Immature natural killer cell (primary cell): ENCODE measurements at regions not wholly inside any gene's neighbourhood (a gene's known extent, or its start where the extent isn't known, plus 50 kb on each side); places are given as distances from the start of the nearest gene placed in this dataset.
A peak's percentile ranks its signal among the peaks of the same experiment; 100 is the strongest.

Experiments
- DNase-seq, 3 donors: peaks; one replicate each; pipeline ENCODE4 v3.0.0; 2022; ENCODE audit warnings: mixed read lengths in 1 of 3
- H3K27ac Mint-ChIP-seq, 6 donors: one replicate each; pipeline ENCODE4 v1.8.0; 2020; ENCODE audit warnings: mixed read lengths in 6 of 6, mild to moderate bottlenecking in 5 of 6, inconsistent platforms in 4 of 6, moderate library complexity in 3 of 6
- H3K27me3 Mint-ChIP-seq, 3 donors: one replicate each; pipeline ENCODE4 v1.8.0; 2020 to 2021; ENCODE audit warnings: low read depth in 3 of 3, mild to moderate bottlenecking in 3 of 3, mixed read lengths in 3 of 3, moderate library complexity in 3 of 3, inconsistent platforms in 1 of 3
- H3K36me3 Mint-ChIP-seq, 3 donors: one replicate each; pipeline ENCODE4 v1.8.0; 2020; ENCODE audit warnings: mixed read lengths in 3 of 3, inconsistent platforms in 2 of 3, mild to moderate bottlenecking in 2 of 3
- H3K4me1 Mint-ChIP-seq, 2 donors: one replicate each; pipeline ENCODE4 v1.8.0; 2020; ENCODE audit warnings: inconsistent platforms in 2 of 2, mild to moderate bottlenecking in 2 of 2, mixed read lengths in 2 of 2, moderate library complexity in 1 of 2
- H3K4me3 Mint-ChIP-seq, 5 donors: one replicate each; pipeline ENCODE4 v1.8.0; 2020; ENCODE audit warnings: mild to moderate bottlenecking in 5 of 5, mixed read lengths in 5 of 5, inconsistent platforms in 3 of 5, moderate library complexity in 3 of 5
- H3K9me3 Mint-ChIP-seq, 6 donors: one replicate each; pipeline ENCODE4 v1.8.0; 2020; ENCODE audit warnings: mild to moderate bottlenecking in 6 of 6, mixed read lengths in 6 of 6, inconsistent platforms in 4 of 6, moderate library complexity in 3 of 6

- Mint-ChIP-seq H3K36me3 (peaks cover 0 to 5% (median 0%) of the 10 kb centered on the region in 3 donors), H3K27ac (no peak overlapping the region), H3K4me3 (no peak overlapping the region), H3K9me3 (no peaks in the 10 kb centered on the region), H3K4me1 (peaks cover 22 to 24% of the 10 kb centered on the region in 2 donors), H3K27me3 (peaks cover 3 to 9% (median 8%) of the 10 kb centered on the region in 3 donors)
- no peak for DNase-seq
Measured at GRCh38 chr2:12300927-12301326, 415.8 kb upstream of the TRIB2 start.

DNA sequence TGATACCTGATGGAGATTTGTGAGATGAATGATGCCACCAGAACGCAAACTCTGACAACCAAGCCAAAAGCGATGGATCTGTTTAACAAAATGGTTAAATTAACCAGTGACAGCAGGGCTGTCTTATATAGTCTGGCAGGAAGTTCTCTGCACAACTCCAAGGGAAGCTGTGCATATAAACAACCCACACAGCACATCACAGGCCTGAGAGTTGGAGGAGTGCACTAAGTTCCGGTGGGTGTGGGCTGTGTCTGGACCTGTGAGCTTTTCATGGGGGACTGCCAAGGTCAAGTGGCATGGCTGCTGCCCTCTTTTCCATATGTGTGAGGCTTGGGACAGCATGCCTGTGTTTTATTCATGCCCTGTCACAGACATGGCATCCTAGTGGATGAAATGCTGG, 414.6 kb upstream of the TRIB2 start:
- Mint-ChIP-seq H3K27me3 (peaks cover 3 to 9% (median 7%) of the 10 kb centered on the region in 3 donors), H3K9me3 (no peaks in the 10 kb centered on the region), H3K36me3 (peaks cover 0 to under 1% (median 0%) of the 10 kb centered on the region in 3 donors), H3K4me3 (peak overlapping the region in 1 of 5 donors; percentile 16), H3K4me1 (peaks cover 21 to 22% of the 10 kb centered on the region in 2 donors), H3K27ac (no peak overlapping the region)
- DNase-seq, result no peak

DNA sequence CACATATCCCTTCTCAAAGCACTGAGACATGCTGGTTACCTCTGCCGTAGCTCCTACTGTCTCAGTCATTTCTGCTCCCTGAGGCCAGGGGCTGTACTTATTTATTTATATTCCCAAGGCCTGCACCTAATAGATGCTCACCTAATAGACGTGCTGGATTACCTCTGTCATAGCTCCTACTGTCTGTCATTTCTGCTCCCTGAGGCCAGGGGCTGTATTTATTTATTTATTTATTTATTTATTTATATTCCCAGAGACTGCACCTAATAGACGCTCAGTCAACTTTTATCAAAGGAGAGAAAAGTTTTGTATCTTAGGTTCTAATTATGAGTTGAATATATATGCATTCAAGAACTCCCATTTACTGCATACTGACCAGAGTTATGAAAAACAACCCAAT, 414.0 kb upstream of the TRIB2 start:
- H3K27me3 Mint-ChIP-seq, result peaks cover 3 to 9% (median 7%) of the 10 kb centered on the region in 3 donors
- no peak for DNase-seq
- no peaks in the 10 kb centered on the region for H3K9me3 Mint-ChIP-seq
- H3K4me3 Mint-ChIP-seq, result peak overlapping the region in 1 of 5 donors; percentile 60
- peaks cover 21 to 22% of the 10 kb centered on the region in 2 donors for H3K4me1 Mint-ChIP-seq
- no peak overlapping the region for H3K27ac Mint-ChIP-seq
- no peaks in the 10 kb centered on the region for H3K36me3 Mint-ChIP-seq

DNA sequence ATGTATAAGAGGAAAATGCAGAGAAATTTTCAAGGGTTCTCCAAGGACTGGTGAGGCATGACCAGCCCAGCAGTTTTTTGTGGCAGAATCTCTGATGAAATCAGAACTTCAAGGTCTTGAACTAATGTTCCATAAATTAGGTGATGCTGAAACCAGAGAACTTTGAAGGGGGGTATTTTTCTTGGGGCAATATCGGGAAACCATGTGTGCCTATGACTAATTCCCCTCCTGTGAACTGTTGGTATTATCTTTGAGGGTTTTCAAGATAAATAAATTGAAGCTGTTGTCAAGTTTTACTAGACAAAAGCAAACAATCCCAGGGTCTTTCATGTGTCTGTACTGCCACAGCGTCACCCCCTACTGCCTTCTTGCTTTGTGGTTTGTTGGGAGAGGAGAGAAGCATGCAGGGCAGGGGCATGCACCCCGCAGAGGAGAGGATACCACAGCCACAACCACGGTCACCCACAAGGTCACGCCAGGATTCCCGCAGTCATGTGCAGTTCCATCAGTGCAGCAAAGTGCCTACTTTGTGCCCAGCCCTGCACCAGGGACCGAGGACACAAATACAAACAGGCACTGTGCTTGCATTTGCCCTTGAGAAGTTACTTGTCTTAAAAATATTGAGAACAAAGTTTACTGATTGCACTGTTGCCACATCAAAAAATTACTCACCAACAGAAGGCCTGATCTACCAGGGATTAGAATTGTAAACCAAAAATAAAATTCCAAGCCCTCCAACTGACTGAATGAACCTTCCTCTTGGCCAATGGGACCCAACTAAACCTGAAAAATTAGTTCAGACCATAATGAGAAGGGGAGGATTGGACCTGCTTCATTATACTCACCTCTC, 413.3 kb upstream of the TRIB2 start:
- Mint-ChIP-seq H3K4me1 (peaks cover 21 to 22% of the 10 kb centered on the region in 2 donors), H3K27ac (no peak overlapping the region), H3K9me3 (peaks cover 0 to under 1% (median 0%) of the 10 kb centered on the region in 6 donors), H3K27me3 (peaks cover 3 to 11% (median 7%) of the 10 kb centered on the region in 3 donors), H3K4me3 (peak overlapping the region in 3 of 5 donors; percentile 23 to 60 (median 46)), H3K36me3 (no peaks in the 10 kb centered on the region)
- DNase-seq, result peak in 2 of 3 donors; percentile 18 to 19

GRCh38 chr2:12304564-12305171, 412.1 kb upstream of the TRIB2 start:
- H3K4me3 Mint-ChIP-seq, result peak overlapping the region in 1 of 5 donors; percentile 33
- peaks cover 3 to 11% (median 7%) of the 10 kb centered on the region in 3 donors for H3K27me3 Mint-ChIP-seq
- no peak for DNase-seq
- no peak overlapping the region for H3K27ac Mint-ChIP-seq
- peaks cover 21 to 27% of the 10 kb centered on the region in 2 donors for H3K4me1 Mint-ChIP-seq
- no peaks in the 10 kb centered on the region for H3K36me3 Mint-ChIP-seq
- H3K9me3 Mint-ChIP-seq, result peaks cover 0 to 3% (median 0%) of the 10 kb centered on the region in 6 donors

GRCh38 chr2:12305931-12306330, 410.8 kb upstream of the TRIB2 start:
- Mint-ChIP-seq H3K9me3 (peaks cover 0 to 3% (median 0%) of the 10 kb centered on the region in 6 donors), H3K27me3 (peaks cover 3 to 14% (median 7%) of the 10 kb centered on the region in 3 donors), H3K4me3 (no peak overlapping the region), H3K36me3 (no peaks in the 10 kb centered on the region), H3K27ac (no peak overlapping the region), H3K4me1 (peaks cover 31 to 32% of the 10 kb centered on the region in 2 donors)
- DNase-seq, result no peak

DNA sequence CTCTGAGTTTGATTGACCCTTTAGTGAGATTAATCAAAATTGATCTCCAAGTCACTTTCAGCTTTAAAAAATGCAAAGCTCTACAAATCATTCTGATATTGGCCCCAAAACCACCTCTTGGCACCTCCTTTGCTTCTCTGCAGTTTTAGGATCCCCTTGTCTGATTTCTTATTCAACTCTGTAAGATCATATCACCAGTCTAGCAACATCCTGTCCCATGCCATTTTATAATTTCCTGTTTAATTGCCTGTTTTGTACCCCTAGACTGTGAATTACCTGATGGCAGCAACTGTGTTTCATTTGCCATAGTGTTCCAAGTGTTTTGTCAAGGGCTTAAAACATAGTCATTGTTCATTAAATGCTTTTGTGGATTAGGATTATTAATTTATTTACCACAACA, 406.3 kb upstream of the TRIB2 start:
- no peak overlapping the region for H3K27ac Mint-ChIP-seq
- H3K9me3 Mint-ChIP-seq, result peaks cover 0 to 3% (median 0%) of the 10 kb centered on the region in 6 donors
- no peak for DNase-seq
- no peak overlapping the region for H3K4me3 Mint-ChIP-seq
- peaks cover 0 to 12% (median 5%) of the 10 kb centered on the region in 3 donors for H3K27me3 Mint-ChIP-seq
- peaks cover 18 to 19% of the 10 kb centered on the region in 2 donors for H3K4me1 Mint-ChIP-seq
- no peaks in the 10 kb centered on the region for H3K36me3 Mint-ChIP-seq

GRCh38 chr2:12313445-12314126, 403.1 kb upstream of the TRIB2 start:
- Mint-ChIP-seq H3K27ac (no peak overlapping the region), H3K9me3 (peaks cover 0 to under 1% (median 0%) of the 10 kb centered on the region in 6 donors), H3K36me3 (no peaks in the 10 kb centered on the region), H3K4me3 (no peak overlapping the region), H3K4me1 (peaks cover 36 to 45% of the 10 kb centered on the region in 2 donors), H3K27me3 (peaks cover 5 to 17% (median 9%) of the 10 kb centered on the region in 3 donors)
- DNase-seq, result no peak

GRCh38 chr2:12314127-12314760, 402.5 kb upstream of the TRIB2 start:
- Mint-ChIP-seq H3K4me3 (no peak overlapping the region), H3K27me3 (peaks cover 5 to 17% (median 9%) of the 10 kb centered on the region in 3 donors)

DNA sequence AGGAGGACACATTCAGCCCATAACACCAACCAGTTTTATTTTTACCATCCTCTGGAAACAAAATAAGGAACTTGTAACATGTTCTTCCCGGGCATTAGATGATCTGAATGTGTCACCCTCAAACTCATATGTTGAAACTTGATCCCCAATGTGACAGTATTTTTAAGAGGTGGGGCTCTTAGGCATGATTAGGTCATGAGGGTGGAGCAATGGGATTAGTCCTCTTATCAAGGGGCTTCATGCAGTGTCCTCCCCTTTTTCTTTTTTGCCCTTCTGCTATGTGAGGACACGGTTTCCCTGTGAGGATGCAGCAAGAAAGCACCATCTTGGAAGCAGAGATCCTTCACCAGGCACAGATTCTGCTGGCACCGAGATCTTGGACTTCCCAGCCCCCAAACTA, 401.5 kb upstream of the TRIB2 start:
- H3K9me3 Mint-ChIP-seq, result no peaks in the 10 kb centered on the region

More at GRCh38 chr2:12314127-12314760, 402.5 kb upstream of the TRIB2 start:
- DNase-seq, result no peak
- H3K4me1 Mint-ChIP-seq, result peaks cover 32 to 45% of the 10 kb centered on the region in 2 donors
- H3K27ac Mint-ChIP-seq, result no peak overlapping the region
- no peaks in the 10 kb centered on the region for H3K36me3 Mint-ChIP-seq
- H3K9me3 Mint-ChIP-seq, result no peaks in the 10 kb centered on the region

GRCh38 chr2:12316476-12316875, 400.3 kb upstream of the TRIB2 start:
- H3K4me1 Mint-ChIP-seq, result peaks cover 26 to 47% of the 10 kb centered on the region in 2 donors
- no peak for DNase-seq
- H3K27ac Mint-ChIP-seq, result no peak overlapping the region
- H3K36me3 Mint-ChIP-seq, result no peaks in the 10 kb centered on the region
- peak overlapping the region in 1 of 5 donors; percentile 34 for H3K4me3 Mint-ChIP-seq
- no peaks in the 10 kb centered on the region for H3K9me3 Mint-ChIP-seq
- H3K27me3 Mint-ChIP-seq, result peaks cover 5 to 19% (median 12%) of the 10 kb centered on the region in 3 donors

More for the DNA sequence above, 401.5 kb upstream of the TRIB2 start:
- Mint-ChIP-seq H3K27ac (no peak overlapping the region), H3K4me3 (no peak overlapping the region), H3K36me3 (no peaks in the 10 kb centered on the region), H3K27me3 (peaks cover 5 to 19% (median 11%) of the 10 kb centered on the region in 3 donors), H3K4me1 (peaks cover 30 to 51% of the 10 kb centered on the region in 2 donors)
- no peak for DNase-seq

GRCh38 chr2:12317286-12317685, 399.4 kb upstream of the TRIB2 start:
- Mint-ChIP-seq H3K36me3 (no peaks in the 10 kb centered on the region), H3K27me3 (peaks cover 5 to 22% (median 12%) of the 10 kb centered on the region in 3 donors), H3K27ac (peak overlapping the region in 1 of 6 donors; percentile 8), H3K4me3 (peak overlapping the region in 2 of 5 donors; percentile 2 to 58), H3K9me3 (no peaks in the 10 kb centered on the region), H3K4me1 (peaks cover 26 to 47% of the 10 kb centered on the region in 2 donors)
- peak; percentile 41 to 56 (median 44) for DNase-seq

DNA sequence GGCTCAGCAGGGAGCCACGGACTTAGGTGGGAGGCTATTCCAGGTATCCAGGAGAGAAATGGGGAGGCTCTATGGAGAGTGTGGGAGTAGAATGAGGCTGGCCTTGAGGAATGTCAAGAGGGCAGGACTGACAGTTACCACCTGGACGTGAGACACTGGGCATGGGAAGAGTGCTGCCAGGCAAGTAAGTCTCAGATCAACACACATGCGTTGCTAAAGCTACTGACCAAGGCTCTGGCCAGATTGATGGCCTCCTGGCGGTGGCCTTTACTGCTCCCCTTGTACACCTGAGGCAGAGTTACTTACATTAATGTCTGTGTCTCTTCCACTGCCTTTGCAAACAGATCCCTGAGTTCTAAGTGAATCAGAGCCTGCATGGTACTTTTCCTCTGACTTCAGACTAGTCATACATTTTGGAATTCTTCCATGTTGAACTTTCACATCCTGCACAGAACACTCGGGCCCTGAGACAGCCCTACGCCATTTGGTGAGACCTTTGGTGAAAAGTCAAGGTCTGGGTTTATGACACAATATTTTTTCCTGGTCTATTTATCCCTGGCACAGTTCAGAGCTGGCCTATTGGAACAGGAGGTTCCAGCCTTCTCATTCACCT, 398.8 kb upstream of the TRIB2 start:
- peak overlapping the region in 2 of 5 donors; percentile 1 to 58 for H3K4me3 Mint-ChIP-seq
- DNase-seq, result no peak
- H3K27me3 Mint-ChIP-seq, result peaks cover 5 to 26% (median 12%) of the 10 kb centered on the region in 3 donors
- H3K4me1 Mint-ChIP-seq, result peaks cover 26 to 47% of the 10 kb centered on the region in 2 donors
- H3K9me3 Mint-ChIP-seq, result no peaks in the 10 kb centered on the region
- no peaks in the 10 kb centered on the region for H3K36me3 Mint-ChIP-seq
- no peak overlapping the region for H3K27ac Mint-ChIP-seq
